ENCODE measurements at regions not wholly inside any gene's neighbourhood (a gene's known extent, or its start where the extent isn't known, plus 50 kb on each side); places are given as distances from the start of the nearest gene placed in this dataset.

GRCh38 chr12:86743875-86744536, 487.8 kb upstream of the MGAT4C start:
- no peak overlapping the region for H3K4me3 ChIP-seq (ENCODE audit: low read depth, low read length, poor library complexity, severe bottlenecking)
- H3K27ac ChIP-seq (ENCODE audit: low read depth, low read length, poor library complexity, severe bottlenecking): no peak overlapping the region
- no peaks in the 10 kb centered on the region for H3K9me2 ChIP-seq (ENCODE audit: low read depth, low read length)
- no peak overlapping the region for H3K9ac ChIP-seq (ENCODE audit: low read length)
- H2AFZ ChIP-seq (ENCODE audit: low read length): no peak overlapping the region
- no peaks in the 10 kb centered on the region for H3K9me3 ChIP-seq (ENCODE audit: low read length)
- no peaks in the 10 kb centered on the region for H3F3A ChIP-seq (ENCODE audit: insufficient read depth, low read length)
- no peaks in the 10 kb centered on the region for H3K4me1 ChIP-seq (ENCODE audit: insufficient read depth, low read length, severe bottlenecking)
- no peak overlapping the region for H3K4me2 ChIP-seq (ENCODE audit: low read length)
- H3K27me3 ChIP-seq (ENCODE audit: insufficient read depth, low read length): no peaks in the 10 kb centered on the region
- no peaks in the 10 kb centered on the region for H3K79me2 ChIP-seq (ENCODE audit: insufficient read depth, low read length)
- H4K20me1 ChIP-seq (ENCODE audit: insufficient read depth, low read length): no peaks in the 10 kb centered on the region
- H3K36me3 ChIP-seq (ENCODE audit: insufficient read depth, low read length): no peaks in the 10 kb centered on the region
- no peak for TF ChIP-seq EZH2 (IDR thresholded peaks at IDR 0.05; ENCODE audit: borderline replicate concordance, low read length)
- TF ChIP-seq CTCF (IDR thresholded peaks at IDR 0.05; ENCODE audit: low read length): no peak

- Histone ChIP-seq H3F3A (ENCODE audit: insufficient read depth, low read length) (no peaks in the 10 kb centered on the region), H3K79me2 (ENCODE audit: insufficient read depth, low read length) (no peaks in the 10 kb centered on the region), H3K9me2 (ENCODE audit: low read depth, low read length) (no peaks in the 10 kb centered on the region), H2AFZ (ENCODE audit: low read length) (no peak overlapping the region), H3K27ac (ENCODE audit: low read depth, low read length, poor library complexity, severe bottlenecking) (no peak overlapping the region), H3K9me3 (ENCODE audit: low read length) (no peaks in the 10 kb centered on the region), H4K20me1 (ENCODE audit: insufficient read depth, low read length) (no peaks in the 10 kb centered on the region), H3K9ac (ENCODE audit: low read length) (no peak overlapping the region), H3K4me3 (ENCODE audit: low read depth, low read length, poor library complexity, severe bottlenecking) (no peak overlapping the region), H3K36me3 (ENCODE audit: insufficient read depth, low read length) (no peaks in the 10 kb centered on the region), H3K27me3 (ENCODE audit: insufficient read depth, low read length) (no peaks in the 10 kb centered on the region), H3K4me2 (ENCODE audit: low read length) (no peak overlapping the region), H3K4me1 (ENCODE audit: insufficient read depth, low read length, severe bottlenecking) (no peaks in the 10 kb centered on the region)
- no peak for TF ChIP-seq EZH2 (IDR thresholded peaks at IDR 0.05; ENCODE audit: borderline replicate concordance, low read length)
- no peak for TF ChIP-seq CTCF (IDR thresholded peaks at IDR 0.05; ENCODE audit: low read length)
Observed at GRCh38 chr12:86741531-86741930, 485.3 kb upstream of the MGAT4C start.

DNA sequence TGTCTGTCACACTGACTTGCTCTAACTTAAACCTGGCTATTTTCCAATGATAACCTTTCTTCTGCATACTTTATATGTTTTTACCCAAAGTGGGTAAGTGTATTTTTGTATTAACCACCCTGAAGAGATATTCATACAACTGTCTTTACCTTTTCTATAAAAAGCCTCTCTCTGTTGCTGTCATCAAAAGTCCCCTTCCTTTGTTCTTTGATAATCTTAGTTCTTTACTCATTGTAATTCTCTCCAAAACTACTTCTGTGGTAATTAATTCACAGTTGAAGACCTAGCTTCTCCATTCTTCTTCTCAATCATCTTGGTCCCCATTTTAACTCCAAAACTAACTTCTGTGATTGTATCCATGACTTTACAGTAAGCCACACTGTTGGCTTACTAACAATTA, 479.7 kb upstream of the MGAT4C start:
- H3K4me2 ChIP-seq (ENCODE audit: low read length): no peak overlapping the region
- H3K4me1 ChIP-seq (ENCODE audit: insufficient read depth, low read length, severe bottlenecking): no peaks in the 10 kb centered on the region
- H3K9ac ChIP-seq (ENCODE audit: low read length): no peak overlapping the region
- H4K20me1 ChIP-seq (ENCODE audit: insufficient read depth, low read length): no peaks in the 10 kb centered on the region
- no peak overlapping the region for H3K4me3 ChIP-seq (ENCODE audit: low read depth, low read length, poor library complexity, severe bottlenecking)
- H3F3A ChIP-seq (ENCODE audit: insufficient read depth, low read length): no peaks in the 10 kb centered on the region
- H3K9me3 ChIP-seq (ENCODE audit: low read length): no peaks in the 10 kb centered on the region
- no peaks in the 10 kb centered on the region for H3K9me2 ChIP-seq (ENCODE audit: low read depth, low read length)
- no peaks in the 10 kb centered on the region for H3K27me3 ChIP-seq (ENCODE audit: insufficient read depth, low read length)
- no peaks in the 10 kb centered on the region for H3K36me3 ChIP-seq (ENCODE audit: insufficient read depth, low read length)
- H3K79me2 ChIP-seq (ENCODE audit: insufficient read depth, low read length): no peaks in the 10 kb centered on the region
- H3K27ac ChIP-seq (ENCODE audit: low read depth, low read length, poor library complexity, severe bottlenecking): no peak overlapping the region
- H2AFZ ChIP-seq (ENCODE audit: low read length): no peak overlapping the region
- TF ChIP-seq EZH2 (IDR thresholded peaks at IDR 0.05; ENCODE audit: borderline replicate concordance, low read length) (no peak), CTCF (IDR thresholded peaks at IDR 0.05; ENCODE audit: low read length) (no peak)

Measured in OCI-LY1 (cell line).